Vagina (tissue), 2 donors: ENCODE measurements at regions not wholly inside any gene's neighbourhood (a gene's known extent, or its start where the extent isn't known, plus 50 kb on each side); places are given as distances from the start of the nearest gene placed in this dataset.

Source experiments
- DNase-seq, 2 donors: peaks; one replicate each; pipeline ENCODE4 v3.0.0-alpha.2; 2017; ENCODE audit errors: extremely low spot score in 2 of 2
- H3K27ac ChIP-seq: fragments of 200-600 bp; sonication (generic); one replicate; pipeline ENCODE4 v1.5.1; 2019
- H3K27me3 ChIP-seq: fragments of 200-600 bp; sonication (generic); one replicate; pipeline ENCODE4 v1.5.1; 2019
- H3K36me3 ChIP-seq, 2 donors: fragments of 200-600 bp; sonication (generic); one replicate each; pipeline ENCODE4 v1.5.1; 2017 to 2019
- H3K4me1 ChIP-seq: fragments of 200-600 bp; sonication (generic); one replicate; pipeline ENCODE4 v1.5.1; 2019
- H3K4me3 ChIP-seq, 2 donors: fragments of 200-600 bp; sonication (generic); 1 replicate in 1 of 2; 2 replicates in 1 of 2; pipeline ENCODE4 v1.5.1; 2016 to 2019
- H3K9me3 ChIP-seq: fragments of 200-600 bp; sonication (generic); one replicate; pipeline ENCODE4 v1.5.1; 2019
- POLR2A ChIP-seq, 2 donors: fragments of 450-650 bp; IDR thresholded peaks; one replicate each; pipeline ENCODE4 v1.6.1; 2017; ENCODE audit warnings: antibody characterized with exemption in 2 of 2, mild to moderate bottlenecking in 2 of 2, moderate library complexity in 2 of 2
- POLR2AphosphoS5 ChIP-seq, 2 donors: sonication (generic); formaldehyde crosslinking; IDR thresholded peaks; one replicate each; pipeline ENCODE4 v1.9.0; 2017; ENCODE audit warnings: antibody characterized with exemption in 2 of 2, mild to moderate bottlenecking in 2 of 2, low read depth in 1 of 2; ENCODE audit not compliant: insufficient read depth in 1 of 2
- intact Hi-C: fragments of 100-400 bp; cut with DNase I; formaldehyde crosslinking; loops from one replicate; pipeline ENCODE4 v1.15.1; 2023
- TF ChIP-seq, protein P1 (sequence below), 3 experiments: fragments of 450-650 bp in 2 of 3; fragments of 200-600 bp in 1 of 3; sonication (generic) in 1 of 3; IDR thresholded peaks; one replicate each; pipeline ENCODE4 v1.5.1; 2017 to 2019; ENCODE audit warnings: antibody characterized with exemption in 3 of 3, mild to moderate bottlenecking in 2 of 3, moderate library complexity in 2 of 3

DNA sequence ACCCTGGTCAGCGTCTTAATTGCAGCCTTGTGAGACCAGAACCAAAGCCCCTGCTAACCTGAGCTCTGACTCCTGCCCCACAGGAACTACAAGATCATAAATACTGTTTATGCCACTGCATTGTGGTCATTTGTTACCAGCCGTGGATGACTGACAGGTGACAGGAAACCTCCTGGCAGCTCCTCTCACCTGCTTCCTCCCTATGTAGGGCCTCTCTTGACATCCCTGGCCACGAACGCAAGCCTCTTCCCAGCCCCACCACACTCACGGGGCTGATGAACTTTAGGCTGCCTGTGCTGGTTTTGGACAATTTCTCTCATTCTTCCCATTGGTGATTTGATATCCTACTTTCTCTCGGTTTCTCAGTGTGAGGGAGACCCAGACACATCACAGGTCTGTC is 357.2 kb upstream of the MYT1L start:
- no peak for DNase-seq
- Histone ChIP-seq H3K27ac (no peak overlapping the region), H3K9me3 (no peaks in the 10 kb centered on the region), H3K4me1 (no peaks in the 10 kb centered on the region), H3K27me3 (no peaks in the 10 kb centered on the region), H3K4me3 (no peak overlapping the region), H3K36me3 (no peaks in the 10 kb centered on the region)
- intact Hi-C loops = no loop called here
- TF ChIP-seq POLR2A (IDR thresholded peaks at IDR 0.05) (no peak), POLR2AphosphoS5 (IDR thresholded peaks at IDR 0.05; ENCODE audit: insufficient read depth in 1 of 2, low read depth in 1 of 2) (no peak)
- TF ChIP-seq, protein P1, sequence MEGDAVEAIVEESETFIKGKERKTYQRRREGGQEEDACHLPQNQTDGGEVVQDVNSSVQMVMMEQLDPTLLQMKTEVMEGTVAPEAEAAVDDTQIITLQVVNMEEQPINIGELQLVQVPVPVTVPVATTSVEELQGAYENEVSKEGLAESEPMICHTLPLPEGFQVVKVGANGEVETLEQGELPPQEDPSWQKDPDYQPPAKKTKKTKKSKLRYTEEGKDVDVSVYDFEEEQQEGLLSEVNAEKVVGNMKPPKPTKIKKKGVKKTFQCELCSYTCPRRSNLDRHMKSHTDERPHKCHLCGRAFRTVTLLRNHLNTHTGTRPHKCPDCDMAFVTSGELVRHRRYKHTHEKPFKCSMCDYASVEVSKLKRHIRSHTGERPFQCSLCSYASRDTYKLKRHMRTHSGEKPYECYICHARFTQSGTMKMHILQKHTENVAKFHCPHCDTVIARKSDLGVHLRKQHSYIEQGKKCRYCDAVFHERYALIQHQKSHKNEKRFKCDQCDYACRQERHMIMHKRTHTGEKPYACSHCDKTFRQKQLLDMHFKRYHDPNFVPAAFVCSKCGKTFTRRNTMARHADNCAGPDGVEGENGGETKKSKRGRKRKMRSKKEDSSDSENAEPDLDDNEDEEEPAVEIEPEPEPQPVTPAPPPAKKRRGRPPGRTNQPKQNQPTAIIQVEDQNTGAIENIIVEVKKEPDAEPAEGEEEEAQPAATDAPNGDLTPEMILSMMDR (IDR thresholded peaks at IDR 0.05) = no peak

DNA sequence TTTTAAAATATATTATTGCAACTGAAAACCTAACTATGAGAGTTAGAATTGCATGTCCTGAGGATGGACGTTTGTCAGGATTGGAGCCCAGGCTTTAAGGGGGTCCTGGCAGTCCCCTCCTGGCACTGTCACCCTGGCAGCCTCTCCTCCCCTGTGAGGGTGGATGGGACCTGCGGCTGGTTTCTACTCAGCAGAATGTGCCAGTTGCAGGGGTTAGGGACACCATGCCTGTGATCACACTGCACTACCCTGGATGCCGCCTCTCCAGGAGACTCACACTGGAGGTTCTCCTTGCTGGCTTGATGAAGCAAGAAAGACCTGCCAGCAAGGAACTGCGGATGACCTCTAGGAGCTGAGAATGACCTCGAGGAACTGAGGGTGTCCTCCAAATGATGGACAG is 356.7 kb upstream of the MYT1L start:
- no peaks in the 10 kb centered on the region for H3K9me3 ChIP-seq
- H3K27me3 ChIP-seq = no peaks in the 10 kb centered on the region
- no peak overlapping the region for H3K27ac ChIP-seq
- H3K4me3 ChIP-seq = no peak overlapping the region
- no peaks in the 10 kb centered on the region for H3K36me3 ChIP-seq
- H3K4me1 ChIP-seq = no peaks in the 10 kb centered on the region
- intact Hi-C loops = no loop called here
- TF ChIP-seq POLR2A (IDR thresholded peaks at IDR 0.05) (no peak), POLR2AphosphoS5 (IDR thresholded peaks at IDR 0.05; ENCODE audit: insufficient read depth in 1 of 2, low read depth in 1 of 2) (no peak)
- TF ChIP-seq, protein P1 (IDR thresholded peaks at IDR 0.05) = no peak
- no peak for DNase-seq

DNA sequence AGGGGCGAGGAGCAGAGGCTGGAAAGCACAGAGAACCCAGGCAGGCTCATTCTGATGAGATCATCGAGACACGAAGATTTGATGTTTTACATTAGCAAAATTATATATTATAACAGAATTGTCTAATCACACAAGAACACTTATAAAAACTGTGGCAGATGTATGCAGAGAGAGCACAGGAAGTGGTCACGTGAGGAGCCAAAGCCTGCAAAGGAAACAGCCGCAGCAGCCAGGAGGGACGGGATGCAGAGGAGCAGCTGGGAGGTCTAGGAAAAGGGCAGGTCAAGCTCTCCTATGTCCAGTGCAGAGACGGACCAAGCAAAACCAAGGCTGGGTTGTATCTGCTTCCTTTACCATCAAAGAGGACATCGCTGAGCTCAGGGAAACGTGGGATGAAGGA is 355.1 kb upstream of the MYT1L start:
- Histone ChIP-seq H3K4me1 (no peaks in the 10 kb centered on the region), H3K9me3 (no peaks in the 10 kb centered on the region), H3K27me3 (no peaks in the 10 kb centered on the region), H3K4me3 (no peak overlapping the region), H3K36me3 (no peaks in the 10 kb centered on the region), H3K27ac (no peak overlapping the region)
- no peak for DNase-seq
- intact Hi-C loops = no loop called here
- TF ChIP-seq, protein P1 (IDR thresholded peaks at IDR 0.05) = no peak
- no peak for TF ChIP-seq POLR2A (IDR thresholded peaks at IDR 0.05)
- TF ChIP-seq POLR2AphosphoS5 (IDR thresholded peaks at IDR 0.05; ENCODE audit: insufficient read depth in 1 of 2, low read depth in 1 of 2) = no peak

DNA sequence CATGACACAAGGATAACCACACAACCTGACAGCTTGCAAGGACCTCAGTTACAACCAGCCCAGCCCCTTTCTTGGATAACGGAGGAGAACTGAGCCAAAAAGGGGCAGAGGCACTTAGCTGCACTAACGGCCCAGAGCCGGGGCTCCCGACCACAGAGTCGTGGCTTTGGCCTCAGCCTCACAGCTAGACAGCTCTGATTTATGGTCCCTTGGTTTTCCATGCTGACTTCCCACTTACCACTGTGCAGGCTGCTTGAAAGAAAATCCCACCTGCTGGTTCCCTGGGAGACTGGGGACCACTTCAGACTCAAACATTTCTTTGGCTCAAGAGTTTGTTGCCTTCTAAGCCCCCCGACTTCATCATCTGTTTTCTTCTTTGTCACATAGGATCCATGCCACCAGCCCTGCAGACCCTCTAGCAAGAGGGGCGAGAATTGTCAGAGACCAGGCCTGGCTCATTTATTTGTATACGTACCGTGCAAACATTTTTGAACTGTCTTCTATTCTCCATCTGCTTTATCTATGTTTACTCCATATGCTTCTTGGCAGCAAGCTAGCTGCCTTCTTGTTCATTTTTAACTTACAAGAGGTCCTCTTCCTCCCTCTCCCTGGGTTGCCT is 352.6 kb upstream of the MYT1L start:
- H3K36me3 ChIP-seq = no peaks in the 10 kb centered on the region
- no peaks in the 10 kb centered on the region for H3K9me3 ChIP-seq
- no peak for DNase-seq
- intact Hi-C loops = no loop called here
- H3K27me3 ChIP-seq = no peaks in the 10 kb centered on the region
- no peak overlapping the region for H3K4me3 ChIP-seq
- no peak for TF ChIP-seq POLR2A (IDR thresholded peaks at IDR 0.05)
- no peak for TF ChIP-seq POLR2AphosphoS5 (IDR thresholded peaks at IDR 0.05; ENCODE audit: insufficient read depth in 1 of 2, low read depth in 1 of 2)
- TF ChIP-seq, protein P1 (IDR thresholded peaks at IDR 0.05) = no peak
- H3K27ac ChIP-seq = no peak overlapping the region
- H3K4me1 ChIP-seq = no peaks in the 10 kb centered on the region

DNA sequence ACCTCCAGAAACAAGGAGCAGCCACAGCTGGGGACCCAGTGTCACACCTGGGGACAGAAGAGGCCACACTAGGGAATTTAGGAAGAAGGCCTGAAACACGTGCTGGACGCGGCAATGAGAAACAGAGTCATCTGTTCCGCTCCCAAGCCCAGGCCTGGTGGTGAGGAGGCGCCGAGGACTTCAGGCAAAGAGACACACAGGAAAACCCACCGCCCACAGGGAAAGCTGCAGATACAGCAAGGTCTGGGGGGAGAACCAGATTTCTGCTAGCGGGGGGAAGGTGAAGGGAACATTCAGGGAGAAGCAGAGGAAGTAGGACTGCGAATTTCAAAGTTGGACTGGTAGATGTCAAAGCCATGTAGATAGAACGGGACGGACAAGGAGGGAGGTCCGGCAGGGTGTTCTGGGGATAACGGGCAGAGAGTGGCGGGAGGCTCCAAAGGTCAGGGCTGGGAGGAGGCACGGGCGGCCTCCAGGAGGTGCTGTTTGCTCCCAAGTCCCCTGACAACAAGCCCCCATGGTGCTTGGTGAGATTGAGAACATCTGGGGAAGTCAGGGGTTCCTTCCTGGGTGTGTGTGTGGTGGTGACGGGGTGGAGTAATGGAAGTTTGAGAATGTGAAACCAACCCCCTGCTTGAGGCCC is 351.7 kb upstream of the MYT1L start:
- Histone ChIP-seq H3K4me3 (no peak overlapping the region), H3K9me3 (no peaks in the 10 kb centered on the region)

More for the DNA sequence above, 351.7 kb upstream of the MYT1L start:
- Histone ChIP-seq H3K36me3 (no peaks in the 10 kb centered on the region), H3K4me1 (no peaks in the 10 kb centered on the region), H3K27ac (no peak overlapping the region), H3K27me3 (no peaks in the 10 kb centered on the region)
- no peak for TF ChIP-seq POLR2AphosphoS5 (IDR thresholded peaks at IDR 0.05; ENCODE audit: insufficient read depth in 1 of 2, low read depth in 1 of 2)
- no peak for TF ChIP-seq POLR2A (IDR thresholded peaks at IDR 0.05)
- DNase-seq = no peak
- intact Hi-C loops = no loop called here
